HL-60 (cell line): ENCODE measurements at regions not wholly inside any gene's neighbourhood (a gene's known extent, or its start where the extent isn't known, plus 50 kb on each side); places are given as distances from the start of the nearest gene placed in this dataset.

ENCODE experiments used
- DNase-seq, 2 experiments: peaks; one replicate each; pipeline ENCODE4 v3.0.0-alpha.2; 2010 to 2020; ENCODE audit warnings: low read depth in 1 of 2, low spot score in 1 of 2
- H3K27ac ChIP-seq: fragments of 250-450 bp; sonication (Bioruptor Pico); replicated peaks from 2 replicates; pipeline ENCODE4 v1.5.1; 2020; ENCODE audit warnings: mild to moderate bottlenecking, moderate library complexity
- H3K27me3 ChIP-seq: fragments of 250-450 bp; sonication (Bioruptor Pico); 2 replicates; pipeline ENCODE4 v1.5.1; 2021; ENCODE audit warnings: mild to moderate bottlenecking, moderate library complexity; ENCODE audit not compliant: insufficient read depth, poor library complexity, severe bottlenecking
- H3K4me3 ChIP-seq: replicated peaks from 2 replicates; pipeline ENCODE4 v1.5.1; 2011; ENCODE audit warnings: mild to moderate bottlenecking, control low read depth, low read length; ENCODE audit not compliant: insufficient read depth
- CTCF ChIP-seq: IDR thresholded peaks from one replicate; pipeline ENCODE4 v1.5.1; 2011; ENCODE audit warnings: low read length, control low read depth, inconsistent platforms; ENCODE audit not compliant: insufficient read depth
- GABPA ChIP-seq: IDR thresholded peaks from 2 replicates; pipeline ENCODE4 v1.6.1; 2012; ENCODE audit warnings: low read depth
- POLR2AphosphoS5 ChIP-seq: IDR thresholded peaks from 2 replicates; pipeline ENCODE4 v1.6.1; 2012; ENCODE audit warnings: low read depth
- REST ChIP-seq: IDR thresholded peaks from 2 replicates; pipeline ENCODE4 v1.6.1; 2012; ENCODE audit warnings: low read depth; ENCODE audit not compliant: insufficient replicate concordance
- SPI1 ChIP-seq: IDR thresholded peaks from 2 replicates; pipeline ENCODE4 v1.6.1; 2012; ENCODE audit warnings: low read depth, mild to moderate bottlenecking, borderline replicate concordance

GRCh38 chr6:104621396-104621795, 238.3 kb downstream of the HACE1 start:
- Histone ChIP-seq H3K4me3 (no peak overlapping the region), H3K27me3 (peaks cover 2% of the 10 kb centered on the region), H3K27ac (no peak overlapping the region)
- DNase-seq = no peak
- no peak for TF ChIP-seq SPI1
- no peak for TF ChIP-seq GABPA
- no peak for TF ChIP-seq POLR2AphosphoS5
- TF ChIP-seq REST = no peak
- no peak for TF ChIP-seq CTCF

GRCh38 chr6:104617591-104617990, 242.1 kb downstream of the HACE1 start:
- no peak for TF ChIP-seq REST
- TF ChIP-seq POLR2AphosphoS5 = no peak
- no peak for TF ChIP-seq SPI1
- no peak for TF ChIP-seq CTCF
- TF ChIP-seq GABPA = no peak
- H3K27me3 ChIP-seq = no peaks in the 10 kb centered on the region
- no peak overlapping the region for H3K4me3 ChIP-seq
- no peak for DNase-seq
- H3K27ac ChIP-seq = no peak overlapping the region

GRCh38 chr6:104614394-104614793, 245.3 kb downstream of the HACE1 start:
- Histone ChIP-seq H3K27me3 (no peaks in the 10 kb centered on the region), H3K27ac (no peak overlapping the region), H3K4me3 (no peak overlapping the region)
- no peak for DNase-seq
- TF ChIP-seq GABPA (no peak), REST (no peak), SPI1 (no peak), POLR2AphosphoS5 (no peak), CTCF (no peak)
